Fibroblast of skin of back (primary cell): ENCODE measurements at regions not wholly inside any gene's neighbourhood (a gene's known extent, or its start where the extent isn't known, plus 50 kb on each side); places are given as distances from the start of the nearest gene placed in this dataset.
A peak's percentile ranks its signal among the peaks of the same experiment; 100 is the strongest.
"Not testable (repeated sequence)": the region's sequence is repeated elsewhere in the genome, so short reads cannot be mapped to it uniquely, and the experiment has no call there.

Experiments
- DNase-seq: peaks from one replicate; pipeline ENCODE4 v3.0.0-alpha.2; 2013

DNA sequence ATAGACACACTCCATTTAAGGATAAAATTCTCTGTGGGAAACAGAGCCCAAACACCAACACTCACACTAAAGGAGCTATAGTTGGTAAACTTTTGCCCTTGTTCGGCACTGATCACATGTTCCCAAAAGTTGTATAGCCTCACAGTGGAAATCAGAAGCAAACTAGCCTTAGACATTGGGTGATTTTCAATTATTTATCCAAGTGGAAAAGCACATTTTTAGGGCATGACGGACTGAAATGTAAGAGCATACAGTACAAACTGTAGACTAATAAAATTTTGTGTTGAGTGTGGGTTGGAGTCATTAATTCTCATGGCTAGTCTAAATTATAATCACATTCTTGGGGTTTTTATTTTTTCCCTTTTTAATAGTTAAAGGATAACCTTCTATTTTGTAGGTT is 202.4 kb downstream of the MOXD1 start:
- DNase-seq = peak; percentile 94

DNA sequence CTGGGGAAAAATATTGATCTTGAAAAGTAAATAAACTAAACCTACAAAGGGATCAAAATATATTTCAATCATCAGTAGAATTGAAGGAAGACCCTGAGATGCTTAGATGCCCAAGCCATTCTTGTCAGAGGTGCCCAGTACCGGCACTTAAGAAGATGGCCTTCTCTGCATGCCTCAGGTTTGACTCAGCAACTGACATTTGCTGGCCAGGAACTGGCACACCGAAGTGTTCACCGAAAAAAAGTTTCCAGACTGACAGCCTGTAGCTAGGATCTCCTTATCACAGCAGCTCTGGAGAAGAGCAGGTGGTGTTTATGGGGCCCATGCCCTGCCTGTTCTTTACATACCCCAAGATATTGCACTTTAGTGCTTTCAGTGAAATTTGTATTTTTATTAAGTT is 203.2 kb downstream of the MOXD1 start:
- peak; percentile 64 for DNase-seq

DNA sequence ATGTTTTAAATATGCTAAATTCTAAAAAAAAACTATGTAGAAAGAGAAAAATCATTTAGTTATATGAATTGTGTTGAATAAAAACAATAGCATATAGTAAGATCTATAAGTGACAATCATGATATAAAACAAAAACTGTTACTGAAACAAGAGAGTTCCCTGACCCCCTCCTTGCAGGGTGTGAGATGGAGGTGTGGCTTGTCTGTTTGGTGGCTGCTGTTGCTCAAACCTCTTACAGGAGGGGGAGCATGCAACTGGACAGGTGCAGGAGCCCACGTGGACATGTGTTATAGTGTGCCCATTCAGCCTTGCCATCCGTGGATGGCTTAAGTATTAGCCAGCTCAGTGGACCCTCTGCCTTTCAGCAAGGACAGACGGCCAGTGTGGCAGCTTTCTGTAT is 206.7 kb downstream of the MOXD1 start:
- DNase-seq = no peak

DNA sequence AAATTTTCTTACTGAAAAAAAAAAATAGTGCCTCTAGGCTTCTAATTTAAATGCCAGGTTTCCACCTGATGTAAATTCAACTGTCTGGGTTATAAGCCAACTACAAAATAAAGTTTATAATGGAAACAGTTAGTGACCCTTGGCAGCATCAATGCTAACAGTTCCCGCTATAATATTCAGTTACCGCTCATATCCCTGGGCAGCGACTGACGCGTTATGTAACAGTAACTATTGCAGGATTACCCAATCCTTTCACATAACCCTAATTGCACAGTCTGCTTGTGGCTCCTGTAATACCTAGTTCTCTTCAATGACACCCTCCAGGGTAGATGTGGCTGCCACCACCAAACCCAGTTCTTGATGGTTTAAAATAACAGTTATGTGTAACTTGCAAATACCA is 208.6 kb downstream of the MOXD1 start:
- no peak for DNase-seq

DNA sequence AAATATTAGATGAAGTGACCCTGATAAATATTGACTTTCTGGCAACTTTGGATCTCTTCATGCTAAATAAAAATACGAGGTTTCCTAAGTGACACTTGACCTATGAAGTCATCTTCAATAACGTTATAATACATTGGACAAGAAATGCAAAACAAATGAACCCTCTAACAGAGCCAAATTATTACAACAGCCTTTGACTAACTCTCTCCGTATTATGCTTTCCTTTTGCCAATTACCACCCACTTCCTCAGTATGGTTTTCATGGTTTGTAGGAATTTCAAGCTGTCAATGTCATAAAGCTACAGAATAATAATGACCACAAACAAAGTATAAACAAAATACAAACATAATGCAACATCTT is 210.5 kb downstream of the MOXD1 start:
- peak; percentile 42 for DNase-seq

DNA sequence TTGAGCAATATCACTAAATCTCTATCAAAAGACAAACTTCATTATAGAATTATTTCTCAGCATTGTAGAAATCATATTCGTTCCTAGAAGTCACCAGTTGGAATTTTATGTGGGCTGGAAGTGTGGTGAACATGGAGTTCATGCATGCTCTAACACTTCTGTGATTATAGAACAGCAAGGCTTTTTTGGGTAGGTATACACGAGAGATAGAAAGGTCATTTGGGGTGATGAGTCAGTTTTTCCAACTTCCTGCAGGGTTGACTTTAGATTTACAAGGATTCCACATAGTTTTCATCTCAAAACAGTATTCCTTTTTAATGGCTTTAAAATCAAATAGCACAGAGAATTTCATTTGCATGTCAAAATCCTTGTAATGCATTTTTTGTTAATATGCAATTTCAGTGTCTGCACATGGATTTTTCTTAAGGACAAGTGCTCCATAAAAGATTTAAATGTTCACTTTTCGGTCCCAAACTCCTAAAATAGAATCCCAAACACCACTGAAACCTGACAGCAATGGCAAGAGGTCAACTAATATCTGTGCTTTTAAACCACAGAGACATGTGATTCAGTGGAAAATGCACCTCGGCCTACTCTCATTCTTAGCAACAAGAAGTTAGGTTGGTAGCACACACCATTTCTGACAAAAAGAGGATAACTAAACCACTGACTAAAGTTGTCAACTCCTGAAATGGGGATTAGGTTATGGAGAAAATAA is 211.0 kb downstream of the MOXD1 start:
- DNase-seq = peak; percentile 63

DNA sequence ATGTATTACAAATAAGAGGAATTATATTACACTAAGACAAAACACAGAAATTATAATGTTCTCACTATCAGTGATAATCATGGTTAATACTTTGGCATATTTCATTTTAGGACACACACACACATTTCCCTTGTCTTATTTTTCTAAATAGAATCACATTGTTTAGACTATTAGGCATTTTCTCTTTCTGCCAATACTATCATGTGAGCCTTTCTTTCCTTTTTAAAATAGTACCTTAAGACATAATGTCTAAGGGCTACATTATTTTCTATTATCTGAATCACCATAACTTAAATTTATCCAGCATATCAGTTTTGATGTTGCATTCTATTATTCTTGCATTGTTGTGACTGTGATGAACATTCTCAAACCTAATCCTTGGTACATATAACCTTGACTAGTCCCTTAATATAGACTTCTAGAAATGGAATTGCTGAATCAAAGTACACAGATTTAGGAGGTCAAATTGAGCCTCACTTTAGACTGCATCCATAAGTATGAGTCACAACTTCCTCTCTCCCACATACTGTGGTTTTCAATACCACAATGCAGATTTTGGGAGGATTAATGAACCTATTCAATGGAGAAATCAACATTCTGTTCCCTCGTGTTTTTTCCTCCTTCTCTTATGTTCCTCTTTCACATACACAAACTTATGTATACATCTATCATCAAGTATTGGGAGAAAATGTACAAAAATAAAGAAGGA is 212.6 kb downstream of the MOXD1 start:
- DNase-seq = peak; percentile 81

DNA sequence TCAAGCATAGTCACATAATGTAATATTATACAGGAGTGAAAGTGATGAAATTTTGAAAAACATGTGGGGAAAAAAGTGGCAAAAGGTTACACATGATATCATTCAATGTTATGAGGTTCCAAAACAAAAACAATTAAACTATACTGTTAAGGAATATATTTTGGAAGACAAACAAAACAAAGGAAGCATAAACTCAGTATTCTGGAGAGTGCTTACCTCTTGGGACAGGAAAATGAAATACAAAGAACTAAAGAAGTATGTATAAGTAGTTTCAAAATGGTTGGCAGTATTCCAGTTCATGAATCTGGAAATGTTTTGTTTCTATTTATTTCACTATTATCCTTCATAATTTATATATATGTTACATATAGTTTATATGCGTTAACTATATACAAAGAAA is 213.5 kb downstream of the MOXD1 start:
- DNase-seq = no peak

DNA sequence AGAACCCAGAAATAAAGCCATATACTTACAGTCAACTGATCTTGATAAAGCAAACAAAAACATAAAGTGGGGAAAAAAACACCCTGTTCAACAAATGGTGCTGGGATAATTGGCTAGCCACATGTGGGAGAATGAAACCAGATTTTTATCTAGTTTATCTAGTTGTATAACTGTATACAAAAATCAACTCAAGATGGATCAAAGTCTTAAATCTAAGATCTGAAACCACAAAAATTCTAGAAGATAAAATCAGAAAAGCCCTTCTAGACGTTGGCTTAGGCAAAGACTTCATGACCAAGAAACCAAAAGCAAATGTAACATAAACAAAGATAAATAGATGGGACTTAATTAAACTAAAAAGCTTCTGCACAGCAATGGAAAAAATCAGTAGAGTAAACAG is 216.3 kb downstream of the MOXD1 start:
- DNase-seq = not testable (repeated sequence)

DNA sequence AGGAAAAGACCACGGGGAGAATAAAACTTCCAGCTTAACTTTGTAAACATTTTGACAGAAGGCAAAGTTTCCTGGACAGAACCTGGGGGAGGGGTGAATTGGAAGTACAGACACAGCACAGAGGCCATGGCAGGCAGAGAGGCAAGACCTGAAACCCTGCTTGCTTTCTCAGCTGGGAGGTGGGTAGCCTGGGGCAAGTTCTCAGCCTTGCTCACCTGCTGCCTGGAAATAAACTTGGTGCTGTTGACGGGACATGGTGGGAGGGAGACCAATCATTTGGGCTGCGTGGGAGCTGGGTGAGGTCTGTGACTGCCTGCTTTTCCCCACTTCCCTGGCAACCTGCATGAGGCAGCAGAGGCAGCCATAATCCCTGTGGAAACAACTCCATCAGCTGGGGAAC is 221.3 kb downstream of the MOXD1 start:
- DNase-seq = no peak

DNA sequence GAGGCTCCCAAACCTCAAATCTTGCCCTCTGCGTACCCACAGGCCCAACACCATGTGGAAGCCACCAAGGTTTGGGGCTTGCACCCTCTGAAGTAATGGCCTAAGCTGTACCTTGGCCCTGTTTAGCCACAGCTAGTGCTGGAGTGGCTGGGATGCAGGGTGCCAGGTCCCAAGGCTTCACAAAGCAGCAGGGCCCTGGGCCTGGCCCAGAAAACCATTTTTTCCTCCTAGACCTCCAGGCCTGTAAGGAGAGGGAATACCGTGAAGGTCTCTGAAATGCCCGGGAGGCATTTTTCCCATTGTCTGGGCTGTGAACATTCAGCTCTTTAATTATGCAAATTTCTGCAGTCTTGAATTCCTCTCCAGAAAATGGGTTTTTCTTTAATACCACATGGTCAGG is 223.7 kb upstream of the CCN2 start:
- no peak for DNase-seq

DNA sequence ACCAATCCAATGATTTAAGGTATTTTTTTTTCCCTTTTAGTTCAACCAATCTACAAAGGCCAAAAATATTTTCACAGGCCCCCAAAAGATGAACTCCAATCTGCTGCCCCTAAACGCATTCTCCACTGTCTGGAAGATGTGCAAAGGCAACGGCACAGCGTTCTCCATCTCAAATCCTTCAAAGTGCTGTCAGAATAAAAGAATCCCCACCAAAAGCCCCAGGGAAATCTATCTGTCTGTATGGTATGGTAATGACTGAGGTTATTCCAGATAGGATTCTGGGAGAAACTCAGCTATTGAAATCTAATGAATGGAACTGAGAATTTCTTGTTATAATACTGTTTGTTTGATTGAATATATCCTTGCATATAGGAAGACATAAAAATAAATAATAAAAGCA is 217.8 kb upstream of the CCN2 start:
- DNase-seq = peak; percentile 54

DNA sequence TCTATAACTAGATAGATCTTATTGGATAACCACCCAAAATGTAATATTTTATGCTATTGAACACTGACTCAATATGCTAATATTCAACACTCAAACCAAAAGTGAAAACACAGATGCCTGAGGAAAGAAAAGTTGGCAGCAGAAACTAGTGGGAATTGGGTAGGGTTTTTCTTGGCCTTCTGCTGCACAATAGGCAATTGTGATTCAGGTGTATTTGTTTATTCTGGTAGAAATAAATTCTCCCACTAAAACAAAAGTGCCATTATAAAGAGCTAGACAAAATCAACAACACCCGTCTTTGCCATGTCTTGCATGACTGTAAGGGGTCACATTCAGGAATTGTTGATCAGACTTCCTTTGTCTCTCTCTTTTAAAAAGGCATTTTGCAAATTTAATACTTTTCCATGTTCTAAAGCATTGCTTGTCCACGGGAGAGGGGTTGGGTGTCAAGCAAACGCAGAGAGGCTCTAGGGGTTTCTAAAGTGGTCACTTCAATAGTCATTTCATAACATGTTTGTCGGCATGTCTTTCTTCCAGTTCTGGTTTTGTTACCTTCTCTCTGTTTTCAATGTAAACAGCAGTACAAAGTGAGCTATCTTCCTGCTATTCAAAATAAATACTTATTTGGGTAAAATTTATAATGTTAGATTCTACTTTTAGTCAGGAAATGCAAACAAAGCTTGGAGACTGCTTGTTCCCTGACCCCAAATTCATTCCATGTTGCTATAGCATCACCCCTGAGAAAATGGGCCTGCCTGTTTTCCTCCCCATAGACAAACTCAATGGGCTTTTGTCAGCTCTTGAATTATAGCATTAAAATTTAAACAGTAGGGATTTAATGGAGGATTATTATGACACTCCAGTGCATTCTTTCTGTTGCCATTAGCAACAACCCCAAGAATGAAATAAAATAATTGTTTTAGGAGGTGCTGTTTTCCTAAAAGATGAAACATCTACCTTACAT is 217.0 kb upstream of the CCN2 start:
- no peak for DNase-seq

DNA sequence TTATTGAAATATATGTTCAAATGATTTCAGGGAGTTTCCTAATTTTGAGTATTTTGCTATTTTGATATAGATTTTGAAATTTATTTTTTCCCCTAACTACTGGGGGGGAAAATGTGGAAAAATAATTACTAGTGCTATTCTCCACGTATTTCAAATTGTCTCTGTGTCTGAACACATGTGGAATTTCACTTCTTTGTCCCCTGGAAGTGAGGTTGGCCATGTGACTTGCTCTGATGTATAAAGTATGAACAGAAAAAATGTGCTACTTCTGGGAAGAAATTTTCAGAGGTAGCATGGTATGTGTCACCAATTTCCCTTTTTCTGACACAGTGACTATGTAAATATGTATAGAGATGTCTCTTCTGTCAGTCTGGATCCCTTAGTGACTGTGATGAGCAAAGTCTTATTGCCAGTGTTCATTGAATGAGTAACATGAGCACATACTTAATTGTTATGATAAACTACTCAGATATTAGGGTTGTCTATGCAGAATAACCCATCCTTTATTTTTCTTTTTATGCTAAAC is 215.4 kb upstream of the CCN2 start:
- peak; percentile 58 for DNase-seq

DNA sequence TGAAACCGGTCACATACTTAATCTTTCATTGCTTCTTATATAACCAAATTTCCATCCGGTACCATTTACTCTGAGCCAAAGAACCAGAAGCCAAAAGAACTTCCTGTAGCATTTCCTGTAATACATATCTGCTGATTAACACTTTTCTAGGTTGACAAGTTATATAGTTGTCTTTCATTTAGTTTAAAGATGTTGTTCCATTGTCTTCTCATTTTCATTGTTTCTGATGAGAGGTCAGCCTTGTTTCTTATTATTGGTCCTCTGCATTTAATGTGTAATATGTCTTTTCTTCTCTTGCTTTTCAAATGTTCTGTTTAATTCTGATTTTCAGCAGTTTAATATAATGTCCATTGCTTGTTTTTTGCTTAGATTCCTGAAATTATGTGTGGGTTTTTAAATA is 214.5 kb upstream of the CCN2 start:
- no peak for DNase-seq

DNA sequence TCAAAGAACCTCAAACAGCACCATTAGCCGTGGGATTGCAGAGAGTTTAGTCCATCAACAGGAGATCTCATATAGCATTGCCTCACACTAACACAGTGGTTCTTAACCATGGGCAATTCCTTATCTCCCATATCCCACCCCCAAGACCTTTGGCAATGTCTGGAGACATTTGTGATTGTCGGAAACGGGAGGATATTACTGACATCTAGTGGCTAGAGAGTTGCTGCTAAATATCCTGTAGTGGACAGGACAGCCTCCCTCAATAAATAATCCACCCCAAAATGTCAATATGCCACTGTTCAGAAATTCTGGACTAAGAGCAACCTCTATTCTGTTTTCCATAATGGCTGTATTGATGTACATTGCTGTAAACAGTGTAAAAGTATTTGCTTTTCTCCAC is 210.1 kb upstream of the CCN2 start:
- DNase-seq = peak; percentile 81

DNA sequence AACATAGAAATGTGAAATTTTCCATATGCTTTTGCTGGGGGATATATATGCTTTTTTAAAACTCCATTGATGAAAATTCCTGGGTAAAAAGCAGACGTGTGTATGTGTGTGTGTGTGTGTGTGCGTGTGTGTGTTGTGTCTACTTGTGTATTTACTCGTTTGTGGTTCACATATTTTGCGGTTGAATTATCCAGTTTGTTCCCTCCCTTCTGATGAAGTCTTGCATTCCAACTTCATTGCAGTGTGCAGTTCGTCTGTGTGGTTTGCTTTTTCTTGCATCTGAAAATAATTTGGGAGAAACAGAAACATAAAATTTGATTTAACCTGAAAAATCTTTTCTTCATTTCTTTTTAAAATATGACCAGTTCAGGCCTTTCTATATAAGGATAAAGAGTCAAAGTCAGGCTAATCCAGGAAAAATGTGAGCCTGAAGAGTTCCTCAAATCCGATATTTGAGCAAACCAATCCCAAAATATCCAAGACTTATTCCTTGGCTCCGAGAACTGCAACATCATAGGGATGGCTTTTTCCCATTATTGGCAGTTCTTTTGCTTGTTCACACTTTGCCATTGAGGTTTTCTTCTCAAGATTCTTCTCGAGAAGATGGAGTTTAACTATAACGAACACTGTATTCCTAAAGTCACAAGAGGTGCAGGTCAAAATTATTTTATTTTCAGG is 202.2 kb upstream of the CCN2 start:
- peak; percentile 99 for DNase-seq

DNA sequence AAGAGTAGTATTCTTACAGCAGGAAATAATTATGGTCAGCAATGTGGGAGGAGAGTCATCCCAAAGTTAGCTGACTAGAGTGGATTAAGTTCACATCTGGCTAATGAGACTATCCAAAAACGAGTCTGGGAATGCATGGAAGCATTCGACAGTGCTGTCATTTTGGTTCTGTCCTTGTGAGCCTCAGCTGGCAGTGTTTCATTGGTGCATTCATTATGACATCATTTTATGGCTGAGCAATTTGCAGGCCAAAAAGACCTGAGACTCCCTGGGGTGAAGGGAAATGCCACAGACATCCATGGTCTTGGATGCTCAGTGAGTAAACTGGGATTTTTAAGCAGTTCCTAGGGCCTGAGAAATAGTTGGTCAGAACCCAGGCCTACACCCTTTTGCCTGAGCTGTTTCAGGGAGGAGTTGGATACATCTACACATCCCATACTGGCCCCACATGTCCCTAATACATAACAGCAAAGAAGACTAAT is 196.4 kb upstream of the CCN2 start:
- peak; percentile 100 for DNase-seq

DNA sequence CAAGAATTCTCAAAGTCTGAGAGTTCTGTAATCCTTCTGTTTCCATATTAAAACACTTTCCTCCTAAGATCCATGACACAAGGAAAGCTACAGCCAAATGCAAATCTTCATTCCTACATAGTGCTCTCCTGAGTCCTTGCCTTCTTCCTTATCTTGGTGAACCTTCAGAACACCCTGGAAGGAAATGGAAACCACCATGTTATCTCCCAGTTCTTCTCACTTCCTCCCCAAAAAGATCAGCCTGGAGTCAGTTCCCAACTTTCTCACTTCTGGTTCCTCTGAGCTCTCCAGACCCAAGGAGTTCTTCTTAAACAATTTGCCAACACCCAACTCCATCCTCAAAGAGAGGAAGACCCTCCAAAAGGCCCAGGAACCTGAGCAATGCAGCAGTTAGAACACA is 193.3 kb upstream of the CCN2 start:
- DNase-seq = no peak

DNA sequence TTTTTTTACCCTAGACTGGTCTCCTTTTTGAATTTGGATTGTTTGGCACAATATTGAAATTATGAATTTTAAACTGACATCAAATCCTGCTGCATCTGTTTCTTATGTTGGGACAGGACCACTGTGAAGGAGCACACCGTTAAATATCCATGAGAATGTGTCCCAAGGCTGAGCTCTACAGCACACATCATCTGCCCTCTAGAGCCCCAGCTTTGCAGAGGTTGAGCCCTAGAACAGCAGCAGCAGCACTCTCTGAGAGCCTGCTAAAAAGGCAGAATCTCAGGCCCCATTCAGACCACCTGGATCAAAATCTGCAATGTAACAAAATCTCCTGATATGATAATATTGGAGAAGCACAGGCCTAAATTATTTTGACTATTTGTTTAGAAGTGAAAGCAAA is 192.1 kb upstream of the CCN2 start:
- no peak for DNase-seq

DNA sequence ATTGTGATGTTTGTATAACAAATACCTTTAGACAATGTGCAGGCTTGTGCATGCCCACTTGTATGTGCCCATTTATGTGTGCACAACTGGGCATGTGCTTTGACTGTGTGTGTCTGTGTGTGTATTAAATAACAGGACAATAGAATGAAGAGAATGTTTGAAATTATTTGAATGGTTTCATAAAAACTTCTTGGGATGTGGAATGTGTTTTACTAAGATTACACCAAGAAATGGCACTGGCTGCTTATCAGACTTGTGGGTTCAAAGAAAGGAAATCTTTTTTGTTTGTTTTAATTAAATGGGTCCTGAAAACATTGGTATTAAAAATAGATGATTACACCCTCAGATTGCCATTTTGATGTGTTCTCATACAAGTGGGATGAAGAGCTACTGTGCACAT is 191.6 kb upstream of the CCN2 start:
- DNase-seq = peak; percentile 82

DNA sequence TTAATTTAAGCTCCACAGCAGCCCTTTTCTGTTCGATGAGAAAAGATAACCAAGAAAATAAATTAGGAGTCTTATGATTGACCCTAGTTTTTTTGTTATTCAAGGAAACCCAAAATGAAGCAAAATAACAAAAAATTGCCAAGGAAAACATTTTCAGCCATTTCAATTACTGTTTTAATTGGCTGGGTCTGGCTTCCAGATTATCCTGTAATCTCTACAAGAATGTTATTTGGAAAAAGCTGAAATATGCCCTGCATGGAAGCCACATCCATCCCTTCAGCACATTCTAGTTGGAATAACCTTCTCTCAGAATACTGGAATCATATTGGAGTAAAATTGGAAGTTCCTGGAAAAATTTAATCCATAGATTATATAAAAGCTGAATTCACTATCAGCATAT is 191.1 kb upstream of the CCN2 start:
- peak; percentile 66 for DNase-seq
